ENCODE measurements at regions not wholly inside any gene's neighbourhood (a gene's known extent, or its start where the extent isn't known, plus 50 kb on each side); places are given as distances from the start of the nearest gene placed in this dataset.

GRCh38 chr5:163623524-163623923 is 118.1 kb downstream of the MAT2B start:
- H3K4me3 ChIP-seq (replicated peaks in 1 of 3; ENCODE audit: insufficient read depth in 1 of 3, low read depth in 1 of 3, low read length in 3 of 3) = no peak overlapping the region
- DNase-seq (ENCODE audit: low read depth, low spot score) (no peak), FAIRE-seq (no peak)
- no peak overlapping the region for H3K27ac ChIP-seq (ENCODE audit: insufficient read depth, low read depth, low read length)
- TF ChIP-seq POLR2A (IDR thresholded peaks at IDR 0.05; ENCODE audit: low read depth, low read length) (no peak), POLR2AphosphoS5 (IDR thresholded peaks at IDR 0.05; ENCODE audit: insufficient read depth, low read depth, low read length) (no peak), MYC (IDR thresholded peaks at IDR 0.05; ENCODE audit: low read depth, low read length) (no peak), JUN (IDR thresholded peaks at IDR 0.05; ENCODE audit: borderline replicate concordance, insufficient read depth, insufficient read length, low read depth) (no peak), MAX (IDR thresholded peaks at IDR 0.05; ENCODE audit: insufficient read depth, insufficient read length) (no peak), CTCF (IDR thresholded peaks at IDR 0.05; ENCODE audit: extremely low read depth in 1 of 2, insufficient read depth in 1 of 2, low read depth in 1 of 2, low read length in 2 of 2) (no peak), EZH2 (IDR thresholded peaks at IDR 0.05; ENCODE audit: borderline replicate concordance, low read depth, low read length, severe bottlenecking) (no peak), GATA2 (IDR thresholded peaks at IDR 0.05; ENCODE audit: insufficient read depth, insufficient read length, low read depth, low read length) (no peak), FOS (IDR thresholded peaks at IDR 0.05; ENCODE audit: borderline replicate concordance, insufficient read depth, low read length) (no peak)
- no peaks in the 10 kb centered on the region for H4K20me1 ChIP-seq (replicated peaks; ENCODE audit: control insufficient read depth, extremely low read depth, insufficient read depth, low read length)
- H3K36me3 ChIP-seq (ENCODE audit: control insufficient read depth in 2 of 2, extremely low read depth in 1 of 2, insufficient read depth in 2 of 2, low read length in 2 of 2) = no peaks in the 10 kb centered on the region
- dilution Hi-C loops (cut with MboI; ENCODE audit: extremely low pct_ligation_motif_present, low sequenced_read_pairs) = no loop called here
- no TSS peak for BruUV-seq (replicated peaks)
- H3K4me2 ChIP-seq (ENCODE audit: insufficient read depth, low read length) = no peak overlapping the region
- H2AFZ ChIP-seq (ENCODE audit: low read depth, low read length) = no peak overlapping the region
- H3K27me3 ChIP-seq (ENCODE audit: control insufficient read depth in 2 of 2, insufficient read depth in 2 of 2, low read length in 2 of 2) = no peaks in the 10 kb centered on the region
- no peaks in the 10 kb centered on the region for H3K9me3 ChIP-seq (replicated peaks; ENCODE audit: control insufficient read depth, insufficient read depth, low read length)
- no peaks in the 10 kb centered on the region for H3K4me1 ChIP-seq (ENCODE audit: control insufficient read depth, extremely low read depth, insufficient read depth, low read length)
- POLR2A ChIA-PET = no interaction called here
- H3K9me1 ChIP-seq (replicated peaks; ENCODE audit: control insufficient read depth, extremely low read depth, insufficient read depth, low read length) = no peaks in the 10 kb centered on the region
- CTCF ChIA-PET = interaction anchor here (0.6 kb wide), 1 partner anchor 13 kb away, joined by 3 read pairs; no protein-coding TSS in a partner anchor
- H3K9ac ChIP-seq (replicated peaks; ENCODE audit: extremely low read depth, insufficient read depth, low read length) = no peak overlapping the region
- H3K79me2 ChIP-seq (ENCODE audit: control insufficient read depth, insufficient read depth, low read length) = no peaks in the 10 kb centered on the region
- intact Hi-C loops (cut with micrococcal nuclease) = no loop called here

All from endothelial cell of umbilical vein (primary cell).